ENCODE measurements at regions not wholly inside any gene's neighbourhood (a gene's known extent, or its start where the extent isn't known, plus 50 kb on each side); places are given as distances from the start of the nearest gene placed in this dataset.

- TF ChIP-seq POLR2A (IDR thresholded peaks at IDR 0.05; ENCODE audit: low read depth, low read length) = no peak
- TF ChIP-seq TAF1 (IDR thresholded peaks at IDR 0.05; ENCODE audit: borderline replicate concordance, low read depth, low read length) = no peak
Observed at GRCh38 chr16:25464058-25464457, 206.4 kb upstream of the ZKSCAN2 start.
